ENCODE measurements at regions not wholly inside any gene's neighbourhood (a gene's known extent, or its start where the extent isn't known, plus 50 kb on each side); places are given as distances from the start of the nearest gene placed in this dataset.
"Not testable (repeated sequence)": the region's sequence is repeated elsewhere in the genome, so short reads cannot be mapped to it uniquely, and the experiment has no call there.

GRCh38 chr16:29294400-29294933 is 112.0 kb downstream of the NPIPB11 start:
- DNase-seq = not testable (repeated sequence)

DNA sequence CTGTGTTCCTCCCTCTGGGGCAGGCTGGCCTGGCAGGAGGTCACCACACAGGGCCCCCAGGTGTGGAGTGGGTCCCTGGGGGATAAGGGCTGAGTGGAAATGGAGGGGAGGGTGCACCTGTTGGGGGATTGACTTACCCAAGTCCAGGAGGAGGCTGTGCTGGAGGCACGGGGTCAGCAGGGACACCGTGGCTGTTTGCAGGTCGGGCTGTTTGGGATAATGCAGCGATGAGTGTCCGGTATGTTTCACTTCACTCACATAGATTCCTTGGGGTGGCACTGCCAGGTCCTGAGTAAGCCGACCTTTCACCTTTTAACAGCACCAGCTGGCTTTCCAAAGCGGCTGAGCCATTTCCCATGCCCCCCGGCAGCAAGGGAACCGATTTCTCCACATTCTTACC is 113.0 kb downstream of the NPIPB11 start:
- not testable (repeated sequence) for DNase-seq

- DNase-seq = not testable (repeated sequence)
These were observed 113.5 kb downstream of the NPIPB11 start for GRCh38 chr16:29292952-29293471.

DNA sequence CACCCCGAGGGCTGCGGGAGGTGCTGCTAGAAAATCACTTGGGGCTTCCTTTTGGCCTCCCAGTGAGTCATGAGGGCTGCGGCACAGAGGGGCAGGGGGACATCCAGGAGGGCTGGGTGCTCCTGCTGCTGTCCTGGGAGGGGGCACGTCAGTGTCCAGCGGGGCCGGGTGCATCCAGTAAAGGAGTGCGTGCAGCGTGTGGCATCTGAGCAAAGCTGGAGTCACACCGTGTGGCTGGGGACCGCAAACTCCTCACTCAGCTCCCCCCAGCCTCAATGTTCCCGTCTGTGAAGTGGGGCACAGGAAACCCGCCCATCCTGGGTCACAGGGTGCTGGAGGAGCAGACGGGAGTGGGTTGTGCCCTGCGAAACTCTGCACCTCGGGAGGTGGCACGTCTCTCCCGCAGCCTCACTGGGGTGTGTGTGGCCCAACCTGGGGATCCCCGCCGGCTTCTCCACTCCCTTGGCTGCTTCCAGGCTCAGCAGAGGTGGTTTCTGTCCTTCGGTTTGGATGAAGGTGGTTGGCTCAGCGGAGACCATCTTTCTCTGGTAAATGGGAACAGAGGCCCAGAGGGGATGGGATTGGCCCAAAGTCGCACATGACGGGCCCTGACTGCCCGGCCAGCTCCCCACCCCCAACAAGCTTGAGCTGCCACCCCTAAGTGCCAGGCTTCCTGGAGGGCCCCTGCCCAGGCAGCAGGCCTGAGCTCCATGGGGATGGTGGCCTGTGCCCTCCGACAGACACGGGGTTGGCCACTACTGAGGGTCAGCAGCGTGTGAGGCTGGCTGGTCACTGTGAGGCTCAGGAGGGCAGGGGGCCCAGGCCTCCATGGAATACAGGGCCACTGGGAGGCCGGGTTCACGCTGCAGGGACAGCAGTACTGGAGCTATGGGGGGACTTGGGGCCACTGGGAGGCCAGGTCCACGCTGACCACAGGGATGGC is 114.9 kb downstream of the NPIPB11 start:
- DNase-seq = not testable (repeated sequence)

- DNase-seq = peak; percentile 89
These were observed 115.8 kb downstream of the NPIPB11 start for GRCh38 chr16:29290631-29291247.

DNA sequence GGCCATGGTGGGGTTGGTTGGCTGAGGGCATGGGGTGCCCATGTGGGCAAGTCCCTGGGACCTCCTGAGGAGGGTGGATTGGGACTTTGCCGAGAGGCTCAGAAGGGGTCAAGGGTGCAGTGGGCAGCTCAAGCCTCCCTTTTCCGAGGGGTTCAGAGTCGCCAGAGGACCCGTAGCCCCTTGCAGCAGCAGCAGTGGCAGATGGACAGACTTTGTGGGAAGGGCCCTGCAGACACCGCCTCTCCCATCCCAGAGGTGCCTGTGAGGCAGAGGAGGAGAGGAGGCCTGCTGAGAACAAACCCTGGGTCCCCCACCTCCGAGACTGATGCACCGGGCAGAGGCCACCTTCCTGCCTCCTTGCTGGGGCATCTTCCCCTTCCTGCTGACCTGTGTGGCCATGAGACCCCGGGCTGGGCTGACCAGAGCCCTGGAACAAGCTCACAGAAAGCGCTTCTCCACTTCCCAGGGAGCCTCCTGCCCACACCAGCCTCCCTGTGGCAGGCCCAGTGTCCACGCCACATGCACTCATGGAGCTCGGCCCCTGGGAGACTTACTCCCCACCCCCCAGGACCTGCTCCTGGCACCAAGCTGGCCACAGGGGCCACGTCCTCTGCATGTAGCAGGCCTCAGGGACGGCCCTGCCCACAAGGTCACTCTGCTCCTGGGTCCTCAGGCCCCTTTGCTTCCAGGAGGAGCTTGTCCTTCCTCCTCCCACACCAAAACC is 116.8 kb downstream of the NPIPB11 start:
- DNase-seq = not testable (repeated sequence)

- DNase-seq = not testable (repeated sequence)
These were observed 117.6 kb downstream of the NPIPB11 start for GRCh38 chr16:29288711-29289474.

GRCh38 chr16:29287871-29288535 is 118.5 kb downstream of the NPIPB11 start:
- DNase-seq = peak; percentile 58

GRCh38 chr16:29287246-29287645 is 119.3 kb downstream of the NPIPB11 start:
- not testable (repeated sequence) for DNase-seq

- not testable (repeated sequence) for DNase-seq
These were observed 119.7 kb downstream of the NPIPB11 start for GRCh38 chr16:29286796-29287195.

- DNase-seq = not testable (repeated sequence)
These were observed 120.3 kb downstream of the NPIPB11 start for GRCh38 chr16:29286161-29286560.

DNA sequence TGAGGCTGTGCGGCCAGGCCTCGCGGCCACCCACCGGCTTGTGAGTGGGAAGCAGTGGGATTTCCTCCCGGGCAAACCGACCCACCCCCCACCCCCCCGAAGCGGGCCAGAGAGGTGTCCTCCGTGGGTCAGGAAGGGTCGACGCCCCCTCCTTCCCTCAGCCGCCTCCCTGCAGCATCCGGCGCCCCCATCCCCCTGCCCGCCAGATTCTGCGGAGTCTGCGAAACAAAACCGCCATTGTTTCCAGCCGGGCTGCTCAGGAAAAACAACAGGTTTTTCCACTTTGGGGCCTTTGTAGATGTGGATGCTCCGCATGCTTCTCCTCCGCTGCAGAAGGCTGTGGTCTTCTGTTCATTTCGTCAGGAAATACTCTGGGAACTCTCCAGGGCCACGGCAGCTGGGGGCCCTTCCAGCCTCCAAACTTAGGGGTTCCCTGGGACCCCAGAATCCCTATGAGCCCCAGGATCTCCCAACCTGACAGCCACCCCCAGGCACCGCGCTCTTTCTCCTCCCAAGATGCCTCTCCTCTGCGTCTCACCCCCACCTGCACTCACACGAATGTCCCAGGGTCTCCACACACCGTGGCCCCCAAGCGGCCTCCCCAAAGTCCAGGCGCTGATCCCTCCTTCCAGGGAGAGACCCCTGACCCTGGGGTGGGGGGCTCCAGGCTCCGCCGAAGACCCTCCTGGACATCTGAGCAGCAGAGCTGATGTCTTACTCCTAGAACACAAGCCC is 121.2 kb downstream of the NPIPB11 start:
- peak; percentile 62 for DNase-seq

DNA sequence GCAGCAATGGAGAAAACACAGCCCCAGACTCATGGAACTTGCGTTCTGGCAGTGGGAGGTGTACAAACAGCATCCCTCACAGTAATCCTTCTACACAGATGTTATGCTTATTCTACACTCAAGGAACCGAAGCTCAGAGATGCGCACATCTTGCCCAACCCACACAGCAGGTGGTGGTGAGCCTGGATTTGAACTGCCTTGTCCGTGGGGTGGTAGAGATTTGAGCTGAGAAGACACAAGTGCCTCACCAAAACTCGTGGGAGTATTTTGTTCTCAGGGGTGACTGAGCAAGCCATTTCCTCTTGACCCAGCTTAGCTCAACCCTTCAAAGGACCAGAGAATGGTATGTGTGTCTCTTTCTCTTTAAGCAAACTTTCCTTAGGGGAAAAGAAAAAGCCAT is 121.8 kb downstream of the NPIPB11 start:
- not testable (repeated sequence) for DNase-seq

DNA sequence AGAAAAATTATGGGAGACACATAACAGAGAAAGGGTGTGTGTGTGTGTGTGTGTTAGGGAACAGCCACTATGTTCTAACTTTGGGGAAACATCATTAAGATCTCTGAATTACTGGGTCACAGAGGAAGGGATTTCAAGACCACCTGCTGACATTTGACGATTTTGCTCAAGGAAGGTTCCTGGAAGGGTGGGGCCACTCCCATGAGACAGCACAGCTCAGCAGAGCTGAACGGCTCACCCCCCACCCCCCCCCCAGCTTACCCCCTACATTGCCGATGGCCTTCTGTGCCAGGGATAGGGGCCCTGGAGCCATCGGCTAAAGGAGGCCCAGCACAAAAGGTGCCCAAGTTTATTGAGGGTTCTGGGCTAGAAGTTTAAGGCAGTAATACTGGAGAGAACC is 122.4 kb downstream of the NPIPB11 start:
- DNase-seq = not testable (repeated sequence)

- not testable (repeated sequence) for DNase-seq
These were observed 128.2 kb downstream of the NPIPB11 start for GRCh38 chr16:29278097-29278871.

DNA sequence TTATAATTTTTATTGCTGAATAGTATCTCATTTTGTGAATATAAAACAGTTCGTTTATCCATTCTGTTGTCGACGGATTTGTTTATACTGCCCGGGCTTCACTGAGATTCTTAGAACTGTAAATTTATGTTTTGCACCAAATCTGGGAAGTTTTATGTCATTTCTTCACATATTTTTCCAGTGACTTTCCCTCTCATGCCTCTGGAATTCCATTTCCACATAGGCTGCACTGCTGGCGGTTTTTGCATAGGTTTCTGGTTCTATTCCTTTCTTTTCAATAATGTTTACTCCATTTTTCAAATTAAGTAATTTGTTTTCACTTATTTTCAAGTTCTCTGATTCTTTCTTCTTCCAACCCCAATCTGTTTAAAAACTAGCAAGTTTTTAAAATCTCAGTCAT is 130.1 kb downstream of the NPIPB11 start:
- DNase-seq = not testable (repeated sequence)

- not testable (repeated sequence) for DNase-seq
These were observed 132.2 kb downstream of the NPIPB11 start for GRCh38 chr16:29274055-29275035.

- DNase-seq = not testable (repeated sequence)
These were observed 133.0 kb downstream of the NPIPB11 start for GRCh38 chr16:29273298-29274054.

All from left hindlimb (tissue), 1 donor.